GM19035 (cell line): ENCODE measurements at regions not wholly inside any gene's neighbourhood (a gene's known extent, or its start where the extent isn't known, plus 50 kb on each side); places are given as distances from the start of the nearest gene placed in this dataset.
A peak's percentile ranks its signal among the peaks of the same experiment; 100 is the strongest.

Experiments
- ATAC-seq: cut with Tn5 transposase; IDR thresholded peaks from one replicate; pipeline ENCODE4 v1.9.1; 2021; ENCODE audit not compliant: unreplicated experiment

DNA sequence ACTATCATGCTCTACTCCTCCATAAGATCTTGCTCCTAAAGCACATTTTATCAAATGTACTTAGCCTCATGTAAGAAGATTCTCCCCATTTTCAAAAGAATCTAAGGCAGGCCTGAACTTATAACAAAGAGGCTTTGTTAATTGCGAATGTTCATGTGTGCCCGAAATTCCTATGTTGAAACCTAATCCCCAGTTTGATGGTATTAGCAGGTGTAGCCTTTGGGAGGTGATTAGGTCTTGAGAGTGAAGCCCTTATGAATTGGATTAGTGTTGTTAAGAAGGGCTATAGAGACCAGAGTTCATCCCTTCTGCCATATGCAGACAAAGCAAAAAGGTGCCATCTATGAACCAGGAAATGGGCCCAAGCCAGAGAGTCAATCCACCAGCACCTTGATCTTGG lies 234.5 kb downstream of the PAX3 start:
- ATAC-seq = no peak

DNA sequence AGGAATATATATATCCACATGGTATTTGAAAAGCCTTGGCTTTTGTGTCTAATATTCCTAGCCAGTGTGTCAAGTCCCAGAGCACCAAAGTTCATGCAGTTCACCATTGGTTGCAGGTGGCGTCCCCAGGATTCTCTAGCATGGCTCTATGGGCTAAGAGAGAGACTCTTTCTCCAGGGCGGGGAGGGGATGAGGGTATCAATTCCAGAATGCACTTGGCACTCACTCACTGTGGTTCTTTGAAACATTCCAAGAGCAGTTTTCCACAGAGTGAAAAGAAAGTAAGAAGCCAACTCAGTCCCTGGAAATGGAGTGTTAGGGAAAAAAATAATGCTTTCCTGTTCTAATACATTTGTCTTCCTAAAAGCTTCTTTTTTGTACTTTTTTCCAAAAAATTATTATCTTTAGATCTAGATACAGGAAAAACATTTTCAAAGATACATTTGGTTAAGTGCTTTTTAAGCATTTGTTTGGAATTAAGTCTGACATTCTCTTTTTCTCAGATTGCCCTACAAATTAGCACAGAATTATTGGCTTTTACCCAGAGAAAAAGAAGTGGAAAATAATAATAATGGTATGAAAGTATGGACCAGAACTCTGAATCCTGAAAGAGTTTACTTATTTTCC lies 239.9 kb downstream of the PAX3 start:
- no peak for ATAC-seq

DNA sequence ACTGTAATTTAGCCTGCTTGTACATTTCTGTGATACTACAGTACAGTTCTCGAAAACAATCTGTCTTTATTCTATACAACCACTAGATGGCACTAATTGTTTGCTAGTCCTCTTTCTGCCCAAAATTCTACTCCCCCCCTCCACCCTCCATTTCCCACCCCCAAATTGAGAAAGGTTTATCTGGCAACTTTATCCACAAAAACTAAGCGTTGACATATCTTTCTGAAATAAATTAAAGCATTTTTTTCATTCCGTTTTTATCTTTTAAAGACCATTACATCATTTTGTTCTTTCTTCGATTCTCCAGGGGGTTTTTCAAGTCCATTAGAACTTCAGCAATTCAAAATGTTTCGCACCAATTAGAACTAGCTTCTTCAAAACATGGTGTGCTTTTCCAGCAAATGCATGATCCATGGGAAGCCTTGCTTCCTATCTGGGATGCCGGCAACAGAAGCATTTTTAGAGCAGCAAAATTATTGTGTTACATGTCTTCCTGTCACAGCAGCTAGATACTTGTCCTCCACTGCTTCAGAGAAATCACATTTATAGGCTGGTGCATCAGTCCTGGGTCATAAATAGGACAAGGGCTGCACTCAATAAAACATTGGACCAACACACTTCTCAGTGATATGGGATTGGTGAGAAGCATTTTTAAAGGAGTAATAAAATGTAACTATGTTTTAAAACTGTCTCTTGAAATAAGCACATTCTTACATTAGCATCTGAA lies 241.3 kb downstream of the PAX3 start:
- no peak for ATAC-seq

DNA sequence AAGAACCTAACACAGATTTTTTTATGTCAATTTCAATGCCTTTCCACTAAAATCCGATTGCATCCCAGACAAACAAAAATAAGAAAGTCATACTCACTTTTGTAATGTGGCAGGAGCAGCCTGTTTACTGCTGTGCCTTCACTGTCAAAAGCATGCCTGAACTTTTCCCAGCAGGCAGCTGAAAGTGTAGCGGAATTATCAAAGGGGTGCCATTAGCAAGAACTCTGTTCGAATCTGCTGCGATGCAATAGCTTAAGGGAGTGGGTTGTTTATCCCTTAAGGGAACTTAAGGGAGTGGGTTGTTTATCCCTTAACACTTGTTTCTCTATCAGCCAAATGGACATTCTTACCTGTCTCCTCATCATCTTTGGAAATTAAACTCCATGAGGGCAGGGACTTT lies 243.5 kb downstream of the PAX3 start:
- no peak for ATAC-seq

DNA sequence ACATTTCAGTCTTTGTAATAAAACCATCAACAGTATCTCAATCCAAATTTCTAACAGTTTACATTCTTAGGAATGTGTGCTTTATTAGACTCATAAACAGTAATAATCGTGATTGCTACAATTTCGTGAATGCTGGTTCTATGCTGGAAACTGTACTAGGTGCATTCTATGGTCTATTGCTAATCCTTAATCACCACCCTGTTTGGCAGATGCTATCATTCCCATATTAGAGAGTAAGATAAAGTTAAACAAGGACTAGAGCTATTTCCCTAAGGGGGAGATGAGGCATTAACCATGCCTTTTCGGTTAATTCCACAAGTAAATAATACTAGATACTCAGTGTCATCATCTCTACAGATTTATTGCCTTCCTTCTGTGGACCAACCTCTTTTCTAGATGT lies 244.0 kb downstream of the PAX3 start:
- ATAC-seq = no peak

DNA sequence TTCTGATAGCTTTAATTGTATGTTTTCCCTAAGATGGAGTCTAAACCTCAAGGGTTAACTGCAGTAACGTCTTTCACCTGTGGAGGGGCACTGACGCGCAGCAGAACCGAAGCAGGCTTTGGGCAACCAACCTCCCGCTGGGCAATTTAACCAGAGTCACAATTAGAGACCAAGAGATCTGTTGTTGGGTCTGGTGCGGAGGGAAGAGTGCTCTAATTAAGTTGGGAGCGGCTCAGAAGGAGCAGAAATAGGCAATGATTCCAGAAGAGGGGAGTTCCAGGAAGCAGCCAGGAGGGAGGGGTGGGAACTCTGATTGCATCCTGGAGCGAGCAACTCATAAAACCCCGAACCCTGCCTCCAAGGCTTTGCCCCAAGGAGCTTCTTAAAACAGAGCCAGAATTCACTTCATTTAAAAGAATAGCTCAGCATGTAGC lies 245.8 kb downstream of the PAX3 start:
- ATAC-seq = peak; percentile 60

DNA sequence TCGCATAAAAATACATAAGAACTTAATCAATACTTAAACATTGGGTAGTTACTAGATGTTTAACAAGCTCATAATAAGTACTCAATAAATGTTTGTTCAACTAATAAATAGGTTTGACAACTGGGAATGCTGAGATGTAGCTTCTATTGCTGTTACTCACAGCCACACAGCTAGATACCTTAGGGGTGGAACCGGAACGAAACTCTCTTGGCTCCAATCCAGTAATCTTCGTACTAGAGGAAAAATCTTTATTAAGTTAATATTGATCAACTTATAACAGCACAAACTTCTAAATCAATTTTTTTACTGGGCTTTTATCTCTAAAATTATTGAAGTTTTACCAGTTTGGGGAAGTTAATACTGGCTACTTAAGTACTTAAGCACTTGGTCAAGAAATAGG lies 247.8 kb downstream of the PAX3 start:
- no peak for ATAC-seq

DNA sequence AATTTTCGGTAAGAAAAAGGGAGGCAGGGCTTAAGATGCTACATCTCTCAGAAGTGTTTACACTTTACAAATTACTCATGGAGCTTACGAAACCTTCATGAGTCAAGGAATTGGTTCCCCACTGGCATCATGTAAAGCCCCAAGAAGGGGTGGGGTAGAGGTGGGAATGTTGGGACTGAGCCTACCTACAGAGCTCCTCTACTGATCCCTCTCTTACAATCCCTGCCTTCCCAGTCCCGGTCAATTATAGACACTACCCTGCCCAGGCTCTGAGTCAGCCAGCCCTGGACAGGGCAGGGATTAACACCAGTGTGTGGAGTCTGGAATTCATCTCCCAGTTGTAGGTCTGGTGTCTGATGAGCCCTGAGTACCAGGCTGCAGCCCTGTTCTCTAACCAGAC lies 248.9 kb downstream of the PAX3 start:
- ATAC-seq = no peak

DNA sequence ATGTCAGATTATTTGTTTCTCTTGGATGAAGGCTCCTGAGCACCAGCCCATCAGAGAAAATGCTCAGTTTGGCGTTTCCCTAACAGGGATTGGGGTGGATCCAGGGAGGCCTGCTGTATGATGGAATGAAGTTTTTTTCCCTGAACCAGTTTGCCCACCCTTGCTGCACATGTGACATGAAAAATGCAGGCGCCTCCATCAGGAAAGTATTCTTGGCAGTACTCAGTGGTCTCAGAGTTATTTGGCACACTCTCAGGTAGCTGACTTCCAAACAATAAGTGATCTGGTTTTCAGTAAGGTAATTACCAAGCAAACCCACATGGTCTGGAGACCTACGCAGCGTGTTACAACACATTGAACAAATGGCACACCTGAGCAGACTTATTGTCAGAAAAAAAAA lies 254.9 kb downstream of the PAX3 start:
- no peak for ATAC-seq

DNA sequence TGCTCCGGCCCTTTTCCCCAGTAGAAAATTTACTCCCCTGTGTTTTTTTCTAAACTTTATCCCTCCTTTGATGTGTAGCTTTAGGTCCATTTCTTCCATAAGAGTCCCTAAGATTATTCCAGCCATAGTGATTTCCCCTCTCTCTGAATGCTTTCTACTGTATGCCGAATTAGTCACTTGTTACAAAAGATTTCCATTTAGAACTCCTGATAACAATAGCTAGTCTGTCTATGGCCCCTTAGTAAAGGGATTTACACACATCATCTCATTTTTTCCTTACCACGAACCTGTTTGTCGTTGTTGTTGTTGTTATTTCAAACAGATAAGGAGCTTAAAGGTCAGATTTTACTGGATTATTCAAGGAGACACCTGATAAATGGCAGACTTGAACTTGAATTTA lies 256.1 kb downstream of the PAX3 start:
- ATAC-seq = no peak

DNA sequence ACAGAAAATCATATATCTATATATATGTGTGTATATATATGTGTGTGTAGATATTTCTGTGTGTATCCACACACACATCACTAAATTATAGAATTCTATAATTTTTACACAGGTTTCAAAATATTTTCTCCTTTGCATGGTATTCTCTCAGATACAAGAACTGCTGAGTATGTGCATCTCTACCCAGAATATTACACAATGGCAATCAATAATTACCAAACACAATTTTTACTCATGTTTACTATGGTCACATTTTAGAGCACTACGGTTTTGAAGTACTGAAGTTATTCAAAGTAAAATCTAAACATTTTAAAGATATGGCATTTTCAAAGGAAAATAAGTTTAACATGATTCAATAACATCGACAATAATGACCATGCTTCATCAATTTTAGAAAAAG lies 258.5 kb downstream of the PAX3 start:
- no peak for ATAC-seq

DNA sequence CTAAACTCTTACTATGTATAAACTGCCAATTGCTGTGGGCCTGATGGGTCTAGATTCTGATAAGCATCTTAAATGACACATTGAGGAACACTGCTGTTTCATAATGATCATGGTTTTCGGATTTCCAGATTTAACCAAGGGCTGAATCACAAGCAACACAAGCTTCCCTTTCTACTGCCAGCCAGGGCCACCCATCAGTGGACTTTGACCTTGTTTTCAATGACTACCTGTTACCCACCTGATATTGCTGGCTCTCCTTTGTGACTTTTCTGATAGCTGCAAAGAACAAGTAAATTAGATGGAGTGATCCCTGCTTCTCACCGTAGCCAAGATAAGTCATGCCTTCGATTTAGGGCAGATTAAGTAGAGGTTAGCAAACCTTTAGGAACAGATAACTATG lies 259.0 kb downstream of the PAX3 start:
- no peak for ATAC-seq

DNA sequence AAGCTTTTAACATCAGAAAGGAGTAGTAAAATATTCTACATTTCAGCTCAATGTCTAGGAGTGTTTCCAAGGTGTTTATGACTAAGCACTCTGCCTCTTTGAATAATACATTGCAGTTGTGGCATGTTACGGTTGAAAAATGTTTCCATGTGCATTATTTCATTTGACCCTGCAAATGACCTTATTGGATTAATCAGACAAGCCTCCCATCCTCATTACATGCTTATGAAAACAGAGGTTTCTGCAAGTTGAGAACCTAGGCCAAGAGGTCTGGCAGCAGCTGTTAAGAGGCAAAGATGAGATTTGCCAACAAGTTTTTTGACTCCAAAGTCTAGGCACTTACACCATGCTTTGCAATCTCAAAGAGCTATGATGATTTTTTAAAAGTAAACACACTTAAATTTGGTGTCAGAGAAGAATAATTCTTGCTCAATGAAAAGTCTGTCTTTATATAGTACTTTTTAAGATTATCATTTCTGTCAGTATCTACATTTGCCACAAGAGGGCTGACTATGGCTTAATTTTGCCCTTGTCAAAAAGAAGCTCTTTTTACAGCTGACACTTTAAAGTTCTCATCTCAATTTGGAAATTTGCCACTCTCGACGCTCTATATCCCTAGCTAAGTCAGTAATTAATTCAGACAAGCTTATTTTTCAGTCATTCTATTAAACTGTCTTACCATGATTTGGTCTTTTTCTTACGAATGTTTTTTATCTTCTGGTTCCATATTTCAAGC lies 260.6 kb downstream of the PAX3 start:
- ATAC-seq = no peak

DNA sequence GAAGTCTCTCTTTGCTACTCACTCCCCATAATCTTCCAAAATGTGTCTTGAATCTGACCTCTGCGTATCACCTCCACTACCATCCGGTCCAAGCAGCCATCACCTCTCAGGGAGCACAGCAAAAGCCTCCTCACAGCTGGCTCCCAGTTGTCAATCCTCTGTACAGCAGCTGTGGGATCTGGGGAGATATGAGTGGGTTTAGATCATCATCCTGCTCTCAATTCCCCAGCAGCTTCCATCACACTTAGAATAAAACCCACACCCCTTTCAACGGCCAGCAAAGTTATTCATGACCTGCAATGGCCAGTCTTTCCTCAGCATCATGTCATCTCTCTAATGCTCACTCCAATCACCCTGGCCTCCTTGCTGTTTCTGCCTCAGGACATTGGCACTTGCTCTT lies 261.6 kb downstream of the PAX3 start:
- ATAC-seq = no peak

DNA sequence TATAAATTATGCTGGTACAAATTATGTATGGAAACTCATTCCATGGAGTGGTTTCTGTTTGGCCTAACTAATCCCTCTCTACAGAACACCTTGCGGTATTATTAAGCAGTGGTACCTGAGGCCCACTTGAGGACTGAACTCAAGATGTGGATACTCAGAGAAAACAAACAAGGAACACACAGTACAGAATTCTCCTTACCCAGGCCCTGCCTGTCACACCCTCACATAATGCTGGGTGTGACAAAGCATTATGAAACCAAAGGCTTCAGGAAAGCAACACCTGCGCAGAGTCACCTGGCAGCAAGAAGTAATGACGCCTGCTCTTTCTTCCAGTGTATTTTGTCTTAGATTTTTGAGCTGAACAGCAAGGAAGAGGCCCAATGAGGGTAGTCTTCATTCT lies 264.7 kb downstream of the PAX3 start:
- no peak for ATAC-seq

DNA sequence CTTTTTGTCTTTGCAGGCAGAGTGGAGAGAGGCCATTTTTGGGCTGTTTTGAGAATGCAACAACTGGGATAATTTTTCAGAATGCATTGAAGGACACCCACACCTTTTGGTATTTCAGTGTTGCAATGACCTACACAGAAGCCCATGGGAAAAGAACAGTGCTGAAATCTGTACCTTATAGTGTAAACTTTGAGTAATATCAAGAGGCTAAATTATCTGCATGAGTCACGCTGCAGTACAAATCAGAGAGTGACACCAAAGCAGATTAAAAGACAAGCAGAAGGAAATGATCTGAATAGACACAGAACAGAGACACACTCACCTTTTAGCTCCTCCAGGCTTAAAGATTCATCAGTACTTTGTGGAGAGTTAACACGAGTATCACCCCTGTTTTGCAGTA lies 265.3 kb downstream of the PAX3 start:
- no peak for ATAC-seq

DNA sequence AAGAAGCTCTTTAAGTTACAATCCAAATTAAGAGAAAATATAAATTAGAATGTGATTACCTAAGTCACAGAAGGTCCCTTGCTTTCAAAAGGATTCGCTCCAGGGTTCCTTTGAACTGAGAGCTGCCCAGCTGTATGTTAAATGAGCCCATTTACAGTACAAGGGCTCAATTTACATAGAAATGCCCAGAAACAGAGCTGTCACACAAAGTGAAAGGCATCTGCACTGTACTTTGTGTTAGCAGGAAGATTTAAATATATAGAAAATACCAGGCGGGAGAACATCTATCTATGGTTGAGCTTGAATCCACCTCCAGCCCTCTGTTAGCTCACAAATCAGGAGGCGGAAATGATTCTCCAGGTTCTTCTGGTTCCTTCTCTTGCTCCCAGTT lies 272.9 kb downstream of the PAX3 start:
- no peak for ATAC-seq

DNA sequence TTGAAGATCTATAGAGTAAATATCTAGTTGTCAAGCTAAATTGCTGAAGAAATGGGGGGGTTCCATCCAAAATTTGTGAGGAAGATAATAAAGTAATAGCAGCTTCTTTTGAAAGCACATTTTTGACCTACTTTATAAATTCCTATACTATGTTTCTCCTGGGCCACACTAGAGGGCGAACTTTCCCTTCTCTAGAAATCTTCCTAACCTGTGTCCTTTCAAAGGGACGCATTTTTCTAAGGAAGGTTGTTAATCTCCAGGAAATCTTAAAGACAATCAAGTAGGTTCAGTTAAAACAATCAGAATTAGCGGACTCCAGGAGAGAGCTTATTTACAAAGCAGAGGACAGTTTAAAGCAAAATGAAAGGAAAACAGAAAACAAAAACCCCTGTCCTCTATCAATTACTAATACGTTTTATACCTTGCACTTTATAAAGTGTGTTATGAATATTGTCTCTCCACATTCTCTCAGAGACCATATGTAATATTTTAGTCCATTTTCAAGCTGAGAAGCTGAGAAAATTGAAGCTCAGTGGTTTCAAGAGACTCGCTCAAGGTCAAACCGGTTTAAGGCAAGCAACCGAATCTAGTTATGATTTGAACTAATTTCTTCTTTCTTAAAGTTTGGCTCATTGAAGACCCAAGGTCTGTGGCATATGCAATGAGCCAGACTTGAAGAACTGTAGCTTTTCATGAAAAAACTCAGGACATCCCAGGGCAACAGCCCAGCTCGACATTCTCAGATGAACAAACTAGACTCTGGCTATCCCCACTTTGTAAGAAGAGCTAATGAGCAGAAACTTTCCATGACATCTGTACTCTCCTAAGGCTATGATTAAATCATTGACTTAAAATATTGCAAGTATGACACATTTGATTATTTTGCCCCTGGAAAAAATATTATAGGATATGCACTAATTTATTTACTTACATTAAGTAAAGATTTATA lies 273.6 kb downstream of the PAX3 start:
- no peak for ATAC-seq

DNA sequence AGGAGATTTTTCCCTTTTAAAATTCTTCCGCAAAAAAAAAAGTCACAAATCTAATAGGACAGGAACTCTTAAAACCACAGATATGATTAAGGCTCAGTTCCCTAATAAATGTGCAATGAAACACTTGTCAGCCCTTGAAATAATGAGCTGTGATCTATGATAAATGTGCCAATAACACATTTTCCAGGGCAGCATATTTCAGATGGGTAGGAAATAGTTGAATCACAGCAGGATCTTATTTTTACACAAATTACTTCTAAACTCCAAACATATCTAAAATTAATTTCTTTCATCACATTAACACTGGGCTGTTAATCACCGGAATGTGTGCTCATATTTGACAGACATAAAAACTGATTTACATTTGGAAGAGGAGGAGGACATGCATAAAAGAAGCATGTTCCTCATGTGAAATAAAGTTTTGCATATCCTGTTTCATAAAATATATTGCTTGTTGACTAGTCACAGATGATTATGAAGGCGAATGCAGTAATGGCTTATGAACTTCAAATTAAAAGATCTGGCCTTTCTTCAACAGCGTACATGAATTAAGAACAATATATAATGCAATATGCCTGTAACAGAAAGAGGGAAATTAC lies 281.4 kb downstream of the PAX3 start:
- no peak for ATAC-seq

DNA sequence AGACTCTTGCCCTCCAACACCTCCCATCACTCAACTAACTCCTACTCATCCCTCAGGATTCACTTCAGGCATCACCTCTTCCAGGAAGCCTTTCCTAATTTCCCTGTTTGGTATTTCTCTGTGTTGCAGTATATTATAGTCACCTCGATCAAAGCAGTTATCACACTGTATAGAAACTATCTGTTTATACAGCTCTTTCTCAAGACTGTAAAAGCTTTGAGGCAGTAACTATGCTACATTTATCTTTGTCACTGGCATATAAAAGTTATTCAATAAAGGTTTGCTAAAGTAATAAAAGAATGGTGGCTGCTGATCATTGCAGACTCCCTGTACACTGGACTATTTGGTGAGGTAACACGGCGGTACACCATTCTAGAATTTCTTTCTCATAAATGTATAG lies 284.9 kb downstream of the PAX3 start:
- no peak for ATAC-seq

DNA sequence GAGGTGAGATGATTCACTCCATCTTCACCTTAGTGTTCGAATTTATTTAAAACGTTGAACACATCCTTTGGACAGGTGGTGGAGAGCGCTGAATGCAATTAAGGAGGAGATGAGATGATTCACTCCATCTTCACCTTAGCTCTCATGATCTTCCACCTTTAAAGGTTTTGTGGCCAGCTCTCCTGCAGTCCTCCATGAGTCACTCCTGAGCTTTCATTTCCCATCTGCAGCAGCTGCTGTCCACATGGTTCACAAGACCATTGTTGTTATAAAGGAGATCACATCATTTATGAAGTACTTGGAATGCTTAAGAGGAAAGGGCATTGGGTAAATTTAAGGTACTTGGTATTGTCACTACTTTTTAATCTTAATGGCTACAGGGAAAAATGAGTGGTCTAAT lies 298.5 kb downstream of the PAX3 start:
- ATAC-seq = no peak
